ENCODE measurements at regions not wholly inside any gene's neighbourhood (a gene's known extent, or its start where the extent isn't known, plus 50 kb on each side); places are given as distances from the start of the nearest gene placed in this dataset.

DNA sequence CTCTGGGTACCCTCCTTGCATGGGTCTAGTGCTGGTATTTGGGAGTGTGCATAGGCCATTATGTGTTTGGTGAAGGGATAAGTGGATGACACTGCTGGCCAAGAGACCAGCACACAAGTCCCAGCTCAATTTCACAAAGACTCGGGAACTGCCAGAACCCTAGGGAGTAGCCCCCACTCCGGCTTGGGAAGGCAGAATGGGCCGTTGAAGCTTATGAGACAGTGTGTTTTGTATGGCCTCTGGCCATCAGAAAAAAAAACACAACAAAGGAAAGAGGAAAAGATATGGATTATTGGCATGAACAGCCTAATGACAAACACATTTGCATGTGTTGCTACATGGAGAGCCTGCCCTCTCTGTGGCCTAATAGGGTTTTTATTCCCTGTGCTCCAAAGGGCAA is 144.2 kb downstream of the TTC32 start:
- TF ChIP-seq, protein P1, sequence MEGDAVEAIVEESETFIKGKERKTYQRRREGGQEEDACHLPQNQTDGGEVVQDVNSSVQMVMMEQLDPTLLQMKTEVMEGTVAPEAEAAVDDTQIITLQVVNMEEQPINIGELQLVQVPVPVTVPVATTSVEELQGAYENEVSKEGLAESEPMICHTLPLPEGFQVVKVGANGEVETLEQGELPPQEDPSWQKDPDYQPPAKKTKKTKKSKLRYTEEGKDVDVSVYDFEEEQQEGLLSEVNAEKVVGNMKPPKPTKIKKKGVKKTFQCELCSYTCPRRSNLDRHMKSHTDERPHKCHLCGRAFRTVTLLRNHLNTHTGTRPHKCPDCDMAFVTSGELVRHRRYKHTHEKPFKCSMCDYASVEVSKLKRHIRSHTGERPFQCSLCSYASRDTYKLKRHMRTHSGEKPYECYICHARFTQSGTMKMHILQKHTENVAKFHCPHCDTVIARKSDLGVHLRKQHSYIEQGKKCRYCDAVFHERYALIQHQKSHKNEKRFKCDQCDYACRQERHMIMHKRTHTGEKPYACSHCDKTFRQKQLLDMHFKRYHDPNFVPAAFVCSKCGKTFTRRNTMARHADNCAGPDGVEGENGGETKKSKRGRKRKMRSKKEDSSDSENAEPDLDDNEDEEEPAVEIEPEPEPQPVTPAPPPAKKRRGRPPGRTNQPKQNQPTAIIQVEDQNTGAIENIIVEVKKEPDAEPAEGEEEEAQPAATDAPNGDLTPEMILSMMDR (IDR thresholded peaks at IDR 0.05 in 8 of 11, conservative IDR thresholded peaks at IDR 0.05 in 3 of 11): no peak
- TF ChIP-seq POLR2A (IDR thresholded peaks at IDR 0.05): no peak
